H1 (cell line): ENCODE measurements at regions not wholly inside any gene's neighbourhood (a gene's known extent, or its start where the extent isn't known, plus 50 kb on each side); places are given as distances from the start of the nearest gene placed in this dataset.

Experiments used
- MAX ChIP-seq: IDR thresholded peaks from 2 replicates; pipeline ENCODE4 v1.6.1; 2012; ENCODE audit warnings: inconsistent platforms
- POLR2AphosphoS5 ChIP-seq: IDR thresholded peaks from 2 replicates; pipeline ENCODE4 v1.6.1; 2011; ENCODE audit warnings: low read depth, low read length
- RAD21 ChIP-seq, 2 experiments: IDR thresholded peaks in 1 of 2; conservative IDR thresholded peaks in 1 of 2; 2 replicates each; pipeline ENCODE4 v1.6.1; 2011; ENCODE audit warnings: low read depth in 2 of 2, low read length in 2 of 2, improper control_type of control experiment in 1 of 2, inconsistent platforms in 1 of 2, mild to moderate bottlenecking in 1 of 2, moderate library complexity in 1 of 2
- SIRT6 ChIP-seq: IDR thresholded peaks from one replicate; pipeline ENCODE4 v1.7.1; 2012; ENCODE audit warnings: low read length, inconsistent platforms
- YY1 ChIP-seq: IDR thresholded peaks from 2 replicates; pipeline ENCODE4 v1.6.1; 2011; ENCODE audit warnings: low read depth, mild to moderate bottlenecking, low read length
- TF ChIP-seq, protein P1 (sequence below), 3 experiments: IDR thresholded peaks; 1 replicate in 2 of 3; 2 replicates in 1 of 3; pipeline versions ENCODE4 v1.5.1 to v1.6.1; 2011; ENCODE audit warnings: low read length in 3 of 3, mild to moderate bottlenecking in 3 of 3, inconsistent platforms in 2 of 3, low read depth in 1 of 3, moderate library complexity in 1 of 3; ENCODE audit not compliant: insufficient read depth in 1 of 3; ENCODE audit errors: control extremely low read depth in 1 of 3
- TF ChIP-seq, protein P2 (sequence below): fragments of 300-600 bp; sonication (generic); IDR thresholded peaks from 2 replicates; pipeline ENCODE4 v1.7.1; 2012; ENCODE audit warnings: low read length, moderate library complexity, mild to moderate bottlenecking, inconsistent platforms; ENCODE audit not compliant: insufficient replicate concordance

DNA sequence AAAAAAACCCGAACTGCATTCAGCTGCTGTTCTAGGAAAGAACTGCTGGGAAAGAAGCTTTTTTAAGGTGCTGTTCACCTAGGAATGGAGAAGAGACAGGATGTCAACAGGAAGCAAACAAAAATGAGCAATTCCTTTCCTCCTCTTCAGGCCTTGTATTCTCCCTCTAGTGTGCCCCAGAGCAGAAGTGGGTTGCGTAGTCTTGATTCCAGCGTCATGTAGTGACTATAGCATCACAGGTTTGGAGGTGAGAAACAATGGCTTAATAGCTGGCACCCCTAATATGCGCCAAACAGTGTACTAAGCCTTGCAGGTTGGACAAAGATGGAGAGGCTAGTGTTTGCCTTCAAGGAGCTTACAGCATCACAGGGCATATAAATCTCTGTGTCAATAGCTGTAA is 146.3 kb upstream of the LCORL start (continued):
- TF ChIP-seq MAX (no peak), YY1 (no peak), POLR2AphosphoS5 (no peak), SIRT6 (no peak), RAD21 (IDR thresholded peaks at IDR 0.05 in 1 of 2, conservative IDR thresholded peaks at IDR 0.05 in 1 of 2; ENCODE audit: low read depth in 2 of 2, low read length in 2 of 2) (no peak)
- TF ChIP-seq, protein P1, sequence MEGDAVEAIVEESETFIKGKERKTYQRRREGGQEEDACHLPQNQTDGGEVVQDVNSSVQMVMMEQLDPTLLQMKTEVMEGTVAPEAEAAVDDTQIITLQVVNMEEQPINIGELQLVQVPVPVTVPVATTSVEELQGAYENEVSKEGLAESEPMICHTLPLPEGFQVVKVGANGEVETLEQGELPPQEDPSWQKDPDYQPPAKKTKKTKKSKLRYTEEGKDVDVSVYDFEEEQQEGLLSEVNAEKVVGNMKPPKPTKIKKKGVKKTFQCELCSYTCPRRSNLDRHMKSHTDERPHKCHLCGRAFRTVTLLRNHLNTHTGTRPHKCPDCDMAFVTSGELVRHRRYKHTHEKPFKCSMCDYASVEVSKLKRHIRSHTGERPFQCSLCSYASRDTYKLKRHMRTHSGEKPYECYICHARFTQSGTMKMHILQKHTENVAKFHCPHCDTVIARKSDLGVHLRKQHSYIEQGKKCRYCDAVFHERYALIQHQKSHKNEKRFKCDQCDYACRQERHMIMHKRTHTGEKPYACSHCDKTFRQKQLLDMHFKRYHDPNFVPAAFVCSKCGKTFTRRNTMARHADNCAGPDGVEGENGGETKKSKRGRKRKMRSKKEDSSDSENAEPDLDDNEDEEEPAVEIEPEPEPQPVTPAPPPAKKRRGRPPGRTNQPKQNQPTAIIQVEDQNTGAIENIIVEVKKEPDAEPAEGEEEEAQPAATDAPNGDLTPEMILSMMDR (IDR thresholded peaks at IDR 0.05; ENCODE audit: control extremely low read depth in 1 of 3, insufficient read depth in 1 of 3, low read depth in 1 of 3, low read length in 3 of 3): no peak
- TF ChIP-seq, protein P2, sequence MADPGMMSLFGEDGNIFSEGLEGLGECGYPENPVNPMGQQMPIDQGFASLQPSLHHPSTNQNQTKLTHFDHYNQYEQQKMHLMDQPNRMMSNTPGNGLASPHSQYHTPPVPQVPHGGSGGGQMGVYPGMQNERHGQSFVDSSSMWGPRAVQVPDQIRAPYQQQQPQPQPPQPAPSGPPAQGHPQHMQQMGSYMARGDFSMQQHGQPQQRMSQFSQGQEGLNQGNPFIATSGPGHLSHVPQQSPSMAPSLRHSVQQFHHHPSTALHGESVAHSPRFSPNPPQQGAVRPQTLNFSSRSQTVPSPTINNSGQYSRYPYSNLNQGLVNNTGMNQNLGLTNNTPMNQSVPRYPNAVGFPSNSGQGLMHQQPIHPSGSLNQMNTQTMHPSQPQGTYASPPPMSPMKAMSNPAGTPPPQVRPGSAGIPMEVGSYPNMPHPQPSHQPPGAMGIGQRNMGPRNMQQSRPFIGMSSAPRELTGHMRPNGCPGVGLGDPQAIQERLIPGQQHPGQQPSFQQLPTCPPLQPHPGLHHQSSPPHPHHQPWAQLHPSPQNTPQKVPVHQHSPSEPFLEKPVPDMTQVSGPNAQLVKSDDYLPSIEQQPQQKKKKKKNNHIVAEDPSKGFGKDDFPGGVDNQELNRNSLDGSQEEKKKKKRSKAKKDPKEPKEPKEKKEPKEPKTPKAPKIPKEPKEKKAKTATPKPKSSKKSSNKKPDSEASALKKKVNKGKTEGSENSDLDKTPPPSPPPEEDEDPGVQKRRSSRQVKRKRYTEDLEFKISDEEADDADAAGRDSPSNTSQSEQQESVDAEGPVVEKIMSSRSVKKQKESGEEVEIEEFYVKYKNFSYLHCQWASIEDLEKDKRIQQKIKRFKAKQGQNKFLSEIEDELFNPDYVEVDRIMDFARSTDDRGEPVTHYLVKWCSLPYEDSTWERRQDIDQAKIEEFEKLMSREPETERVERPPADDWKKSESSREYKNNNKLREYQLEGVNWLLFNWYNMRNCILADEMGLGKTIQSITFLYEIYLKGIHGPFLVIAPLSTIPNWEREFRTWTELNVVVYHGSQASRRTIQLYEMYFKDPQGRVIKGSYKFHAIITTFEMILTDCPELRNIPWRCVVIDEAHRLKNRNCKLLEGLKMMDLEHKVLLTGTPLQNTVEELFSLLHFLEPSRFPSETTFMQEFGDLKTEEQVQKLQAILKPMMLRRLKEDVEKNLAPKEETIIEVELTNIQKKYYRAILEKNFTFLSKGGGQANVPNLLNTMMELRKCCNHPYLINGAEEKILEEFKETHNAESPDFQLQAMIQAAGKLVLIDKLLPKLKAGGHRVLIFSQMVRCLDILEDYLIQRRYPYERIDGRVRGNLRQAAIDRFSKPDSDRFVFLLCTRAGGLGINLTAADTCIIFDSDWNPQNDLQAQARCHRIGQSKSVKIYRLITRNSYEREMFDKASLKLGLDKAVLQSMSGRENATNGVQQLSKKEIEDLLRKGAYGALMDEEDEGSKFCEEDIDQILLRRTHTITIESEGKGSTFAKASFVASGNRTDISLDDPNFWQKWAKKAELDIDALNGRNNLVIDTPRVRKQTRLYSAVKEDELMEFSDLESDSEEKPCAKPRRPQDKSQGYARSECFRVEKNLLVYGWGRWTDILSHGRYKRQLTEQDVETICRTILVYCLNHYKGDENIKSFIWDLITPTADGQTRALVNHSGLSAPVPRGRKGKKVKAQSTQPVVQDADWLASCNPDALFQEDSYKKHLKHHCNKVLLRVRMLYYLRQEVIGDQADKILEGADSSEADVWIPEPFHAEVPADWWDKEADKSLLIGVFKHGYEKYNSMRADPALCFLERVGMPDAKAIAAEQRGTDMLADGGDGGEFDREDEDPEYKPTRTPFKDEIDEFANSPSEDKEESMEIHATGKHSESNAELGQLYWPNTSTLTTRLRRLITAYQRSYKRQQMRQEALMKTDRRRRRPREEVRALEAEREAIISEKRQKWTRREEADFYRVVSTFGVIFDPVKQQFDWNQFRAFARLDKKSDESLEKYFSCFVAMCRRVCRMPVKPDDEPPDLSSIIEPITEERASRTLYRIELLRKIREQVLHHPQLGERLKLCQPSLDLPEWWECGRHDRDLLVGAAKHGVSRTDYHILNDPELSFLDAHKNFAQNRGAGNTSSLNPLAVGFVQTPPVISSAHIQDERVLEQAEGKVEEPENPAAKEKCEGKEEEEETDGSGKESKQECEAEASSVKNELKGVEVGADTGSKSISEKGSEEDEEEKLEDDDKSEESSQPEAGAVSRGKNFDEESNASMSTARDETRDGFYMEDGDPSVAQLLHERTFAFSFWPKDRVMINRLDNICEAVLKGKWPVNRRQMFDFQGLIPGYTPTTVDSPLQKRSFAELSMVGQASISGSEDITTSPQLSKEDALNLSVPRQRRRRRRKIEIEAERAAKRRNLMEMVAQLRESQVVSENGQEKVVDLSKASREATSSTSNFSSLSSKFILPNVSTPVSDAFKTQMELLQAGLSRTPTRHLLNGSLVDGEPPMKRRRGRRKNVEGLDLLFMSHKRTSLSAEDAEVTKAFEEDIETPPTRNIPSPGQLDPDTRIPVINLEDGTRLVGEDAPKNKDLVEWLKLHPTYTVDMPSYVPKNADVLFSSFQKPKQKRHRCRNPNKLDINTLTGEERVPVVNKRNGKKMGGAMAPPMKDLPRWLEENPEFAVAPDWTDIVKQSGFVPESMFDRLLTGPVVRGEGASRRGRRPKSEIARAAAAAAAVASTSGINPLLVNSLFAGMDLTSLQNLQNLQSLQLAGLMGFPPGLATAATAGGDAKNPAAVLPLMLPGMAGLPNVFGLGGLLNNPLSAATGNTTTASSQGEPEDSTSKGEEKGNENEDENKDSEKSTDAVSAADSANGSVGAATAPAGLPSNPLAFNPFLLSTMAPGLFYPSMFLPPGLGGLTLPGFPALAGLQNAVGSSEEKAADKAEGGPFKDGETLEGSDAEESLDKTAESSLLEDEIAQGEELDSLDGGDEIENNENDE: no peak
